HEK293 (cell line): ENCODE measurements at regions not wholly inside any gene's neighbourhood (a gene's known extent, or its start where the extent isn't known, plus 50 kb on each side); places are given as distances from the start of the nearest gene placed in this dataset.

Experiments used
- YY1 ChIP-seq: fragments of 450-650 bp; formaldehyde crosslinking; IDR thresholded peaks from 2 replicates; pipeline ENCODE4 v1.5.1; 2018; ENCODE audit warnings: missing biosample characterization, missing genetic modification characterization
- ZBTB21 ChIP-seq: fragments of 450-650 bp; formaldehyde crosslinking; IDR thresholded peaks from 2 replicates; pipeline ENCODE4 v1.5.1; 2017; ENCODE audit warnings: missing biosample characterization, missing genetic modification characterization
- ZEB2 ChIP-seq: fragments of 450-650 bp; formaldehyde crosslinking; IDR thresholded peaks from 2 replicates; pipeline ENCODE4 v1.5.1; 2016; ENCODE audit warnings: missing biosample characterization, missing genetic modification characterization
- ZNF561 ChIP-seq: fragments of 450-650 bp; IDR thresholded peaks from 2 replicates; pipeline ENCODE4 v1.5.1; 2018; ENCODE audit warnings: missing biosample characterization, missing genetic modification characterization, borderline replicate concordance
- ZNF623 ChIP-seq: fragments of 450-650 bp; formaldehyde crosslinking; IDR thresholded peaks from 2 replicates; pipeline ENCODE4 v1.5.1; 2016; ENCODE audit warnings: missing biosample characterization, missing genetic modification characterization
- ZNF785 ChIP-seq: fragments of 450-650 bp; formaldehyde crosslinking; IDR thresholded peaks from 2 replicates; pipeline ENCODE4 v1.5.1; 2016; ENCODE audit warnings: missing biosample characterization, missing genetic modification characterization
- TF ChIP-seq, protein P1 (sequence below): fragments of 450-650 bp; formaldehyde crosslinking; IDR thresholded peaks from 2 replicates; pipeline ENCODE4 v1.5.1; 2016; ENCODE audit warnings: missing biosample characterization, missing genetic modification characterization

DNA sequence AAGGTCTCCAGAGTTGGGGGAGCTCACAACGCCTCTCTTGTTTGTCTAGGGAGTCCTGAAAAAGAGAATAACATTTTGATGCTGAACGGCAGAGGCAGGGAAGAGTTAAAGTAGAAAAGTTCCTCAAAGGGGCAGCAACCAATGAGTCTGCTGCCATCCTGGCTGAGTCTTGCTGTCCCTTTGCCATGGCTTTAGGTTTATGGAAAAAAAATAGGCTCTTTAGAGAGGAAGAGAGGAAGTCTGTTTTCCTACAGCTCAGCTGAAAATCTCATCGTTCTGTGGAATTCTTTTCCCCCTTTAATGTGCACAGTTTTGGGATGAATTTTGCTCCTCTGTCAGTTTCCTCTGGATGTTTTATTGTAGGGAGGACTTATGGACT is 314.8 kb upstream of the TBX3 start:
- TF ChIP-seq, protein P1, sequence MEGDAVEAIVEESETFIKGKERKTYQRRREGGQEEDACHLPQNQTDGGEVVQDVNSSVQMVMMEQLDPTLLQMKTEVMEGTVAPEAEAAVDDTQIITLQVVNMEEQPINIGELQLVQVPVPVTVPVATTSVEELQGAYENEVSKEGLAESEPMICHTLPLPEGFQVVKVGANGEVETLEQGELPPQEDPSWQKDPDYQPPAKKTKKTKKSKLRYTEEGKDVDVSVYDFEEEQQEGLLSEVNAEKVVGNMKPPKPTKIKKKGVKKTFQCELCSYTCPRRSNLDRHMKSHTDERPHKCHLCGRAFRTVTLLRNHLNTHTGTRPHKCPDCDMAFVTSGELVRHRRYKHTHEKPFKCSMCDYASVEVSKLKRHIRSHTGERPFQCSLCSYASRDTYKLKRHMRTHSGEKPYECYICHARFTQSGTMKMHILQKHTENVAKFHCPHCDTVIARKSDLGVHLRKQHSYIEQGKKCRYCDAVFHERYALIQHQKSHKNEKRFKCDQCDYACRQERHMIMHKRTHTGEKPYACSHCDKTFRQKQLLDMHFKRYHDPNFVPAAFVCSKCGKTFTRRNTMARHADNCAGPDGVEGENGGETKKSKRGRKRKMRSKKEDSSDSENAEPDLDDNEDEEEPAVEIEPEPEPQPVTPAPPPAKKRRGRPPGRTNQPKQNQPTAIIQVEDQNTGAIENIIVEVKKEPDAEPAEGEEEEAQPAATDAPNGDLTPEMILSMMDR: no peak
- TF ChIP-seq ZBTB21 (tag by site-specific recombination) (no peak), ZNF623 (no peak), ZNF561 (tag by site-specific recombination) (no peak), YY1 (tag by site-specific recombination) (no peak), ZNF785 (no peak), ZEB2 (tag by site-specific recombination) (no peak)
